ENCODE measurements at regions not wholly inside any gene's neighbourhood (a gene's known extent, or its start where the extent isn't known, plus 50 kb on each side); places are given as distances from the start of the nearest gene placed in this dataset.

DNA sequence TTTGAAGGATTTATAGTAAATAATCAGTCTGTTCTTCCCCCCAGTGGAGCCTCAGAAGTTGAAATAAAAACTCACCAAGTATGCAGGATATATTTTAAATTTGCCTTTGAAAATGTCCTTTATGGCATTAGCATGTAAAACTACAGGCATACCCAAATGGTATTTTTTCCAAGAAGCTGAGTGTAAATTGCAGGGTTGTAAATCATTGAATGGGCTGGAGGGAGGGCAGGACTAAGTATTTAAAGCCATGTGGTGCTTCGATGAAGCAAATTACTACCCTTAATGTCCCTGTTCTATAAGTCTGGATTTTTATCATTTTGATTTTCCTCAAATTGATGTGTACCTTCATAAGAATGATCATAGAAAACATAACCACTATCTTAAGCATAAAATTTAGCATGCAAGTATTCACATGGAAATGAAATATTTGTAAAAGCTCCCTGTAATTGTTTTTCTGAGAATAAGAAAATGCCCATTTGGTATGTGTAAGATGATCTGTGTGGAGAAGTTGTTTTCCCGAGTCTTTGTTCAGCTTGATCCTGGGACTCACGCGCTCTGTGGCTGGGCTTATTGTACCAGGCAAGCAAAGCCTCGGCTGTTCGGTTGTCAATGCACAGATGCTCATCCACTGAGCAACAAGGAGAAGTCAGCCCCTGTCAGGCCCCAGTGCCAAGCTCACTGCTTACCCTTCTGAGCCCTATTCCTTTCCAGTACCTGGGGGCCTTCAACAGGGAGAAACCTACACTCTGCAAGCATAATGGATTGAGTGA lies 66.7 kb downstream of the CD164 start:
- no peak for DNase-seq

DNA sequence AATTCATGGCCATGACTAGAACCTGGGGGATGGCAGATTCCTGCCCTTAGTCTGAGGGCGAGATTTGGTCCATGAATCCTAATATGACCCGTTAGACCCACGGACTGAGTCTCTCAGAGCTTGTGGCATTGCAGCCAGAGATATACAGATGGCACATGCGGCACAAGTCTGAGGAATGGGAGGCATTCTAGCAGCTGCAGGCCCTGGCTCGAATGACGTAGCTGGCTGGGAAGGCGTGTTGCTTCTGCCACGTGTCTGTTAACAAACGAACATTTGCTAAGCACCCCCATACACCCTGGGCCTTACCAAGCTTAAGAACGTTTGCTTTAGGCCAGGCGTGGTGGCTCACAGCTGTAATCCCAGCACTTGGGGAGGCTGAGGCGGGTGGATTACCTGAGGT lies 68.0 kb downstream of the CD164 start:
- no peak for DNase-seq

DNA sequence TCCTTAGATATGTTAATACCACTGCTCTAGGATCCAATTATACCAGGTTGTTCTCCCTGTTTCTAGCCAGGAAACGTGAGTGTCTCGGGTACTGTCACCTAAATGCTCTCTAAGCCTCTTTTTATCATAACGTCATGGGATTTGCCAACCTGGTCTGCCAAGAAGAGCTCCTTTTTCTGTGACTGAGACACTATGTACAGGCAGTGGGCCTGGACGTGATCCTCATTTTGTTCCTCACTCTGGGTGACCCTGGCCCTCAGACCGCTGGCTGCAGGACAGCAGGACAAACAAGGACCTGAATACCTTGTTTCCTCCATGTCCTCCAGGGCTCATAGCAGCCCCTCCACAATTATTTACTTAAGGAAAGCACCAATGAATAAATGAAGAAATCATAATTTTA lies 69.1 kb downstream of the CD164 start:
- DNase-seq, result no peak

- no peak for DNase-seq
Observed at GRCh38 chr6:109311471-109311870, 70.8 kb downstream of the CD164 start.

GRCh38 chr6:109309917-109310316 lies 72.3 kb downstream of the CD164 start:
- DNase-seq, result no peak

- no peak for DNase-seq
Observed at GRCh38 chr6:109308018-109308492, 74.2 kb downstream of the CD164 start.

DNA sequence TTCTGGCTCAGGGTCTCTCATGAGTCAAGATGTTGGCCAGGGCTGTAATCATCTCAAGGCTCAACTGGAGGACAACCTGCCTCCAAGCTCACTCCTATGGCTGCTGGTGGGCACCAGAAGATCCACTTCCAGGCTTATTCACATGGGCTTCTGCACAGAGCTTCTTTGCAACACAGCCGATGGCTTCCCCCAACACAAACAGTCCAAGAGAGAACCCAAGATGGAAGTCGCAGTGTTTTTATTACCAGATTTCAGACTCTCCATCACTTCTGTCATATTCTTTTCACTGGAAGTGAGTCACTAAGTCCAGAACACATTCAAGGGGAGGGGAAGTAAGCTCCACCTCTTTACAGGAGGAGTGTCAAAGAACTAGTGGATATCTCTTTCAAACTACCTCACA lies 75.5 kb downstream of the CD164 start:
- no peak for DNase-seq

DNA sequence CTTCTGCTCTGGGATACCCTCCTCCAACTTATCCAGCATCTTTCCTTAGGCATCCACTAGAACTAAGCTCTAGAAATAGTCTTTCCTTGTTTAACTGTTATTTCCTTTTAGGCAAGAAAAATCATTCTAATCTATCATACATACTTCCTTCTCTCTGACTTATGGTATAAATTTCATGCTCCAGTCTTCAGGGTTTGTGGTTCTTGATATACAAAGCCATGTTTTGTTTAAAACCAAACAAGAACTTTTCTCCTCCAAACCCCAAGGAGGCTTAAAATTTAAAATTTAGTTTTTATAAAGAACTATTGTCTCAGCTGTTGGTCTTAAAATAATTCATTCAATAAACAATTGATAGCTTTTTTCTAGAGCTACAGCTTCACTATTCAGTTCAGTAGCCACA lies 77.2 kb downstream of the CD164 start:
- no peak for DNase-seq

DNA sequence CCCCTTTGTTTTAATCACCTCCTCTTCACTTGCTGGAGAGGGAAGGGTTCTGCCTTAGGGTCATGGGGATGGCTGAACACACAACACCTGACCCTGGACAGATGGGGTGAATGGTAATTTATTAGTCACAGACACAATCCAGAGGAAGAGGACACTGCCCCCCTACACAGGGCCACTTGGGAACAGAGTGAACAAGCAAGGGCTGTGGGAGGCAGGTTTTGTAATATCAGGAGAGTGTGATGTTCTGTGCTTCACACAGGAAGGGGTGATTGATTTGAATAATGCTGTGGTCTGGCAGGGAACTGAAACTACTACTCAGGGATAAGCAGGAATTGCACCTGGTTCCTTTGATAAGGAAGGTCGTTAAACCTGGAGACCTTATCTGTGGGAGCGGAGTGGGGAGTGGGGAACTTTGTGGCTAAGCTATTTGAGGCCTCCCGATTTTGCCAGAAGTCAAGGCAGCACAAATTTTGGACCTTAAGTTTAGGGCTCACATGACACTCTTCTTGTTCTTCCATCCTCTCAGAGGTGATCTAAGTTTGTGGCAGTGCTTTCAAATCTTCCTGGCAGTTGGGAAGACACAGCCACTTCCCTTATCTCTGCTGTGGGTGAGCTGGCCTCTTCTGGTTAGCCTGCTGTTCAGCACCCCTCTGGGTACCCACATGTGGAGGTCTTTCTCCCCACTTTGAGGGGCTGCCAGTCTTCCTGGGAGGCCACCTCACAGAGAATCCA lies 77.8 kb downstream of the CD164 start:
- no peak for DNase-seq

GRCh38 chr6:109303640-109304283 lies 78.5 kb downstream of the CD164 start:
- no peak for DNase-seq

DNA sequence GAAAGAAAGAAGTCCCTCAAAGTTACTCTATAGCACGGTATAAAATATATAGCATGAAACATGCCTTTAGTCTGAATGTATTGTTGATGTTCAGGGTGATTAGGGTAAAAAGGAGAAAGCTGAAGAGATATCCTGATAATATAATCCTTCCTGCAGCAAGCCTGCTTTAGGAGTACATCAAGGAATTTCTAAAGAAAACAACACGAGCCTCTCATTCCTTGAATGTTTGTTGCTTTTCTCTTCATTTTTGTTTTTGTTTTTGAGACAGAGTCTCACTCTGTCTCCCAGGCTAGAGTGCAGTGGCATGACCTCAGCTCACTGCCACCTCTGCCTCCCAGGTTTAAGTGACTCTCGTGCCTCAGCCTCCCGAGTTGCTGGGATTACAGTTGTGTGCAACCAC lies 79.1 kb downstream of the CD164 start:
- DNase-seq, result no peak

DNA sequence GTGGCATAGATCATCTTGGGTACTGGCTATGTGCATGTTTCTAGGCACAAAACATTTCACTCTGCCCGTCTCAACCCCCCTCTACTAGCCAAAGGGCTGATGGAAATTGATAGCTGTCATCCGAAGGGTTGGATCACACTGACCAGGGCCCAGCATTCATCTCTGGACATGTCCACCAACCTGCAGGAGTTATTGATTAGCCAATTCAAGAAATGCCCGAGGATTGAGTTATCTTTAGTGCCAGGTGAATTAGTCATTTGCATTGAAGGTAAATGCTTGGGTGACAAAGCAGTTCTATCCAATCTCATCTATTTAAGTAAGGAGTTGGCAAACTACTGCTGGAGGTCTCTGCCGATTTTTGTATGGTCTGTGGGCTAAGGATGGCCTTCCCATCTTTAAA lies 80.1 kb downstream of the CD164 start:
- DNase-seq, result no peak

DNA sequence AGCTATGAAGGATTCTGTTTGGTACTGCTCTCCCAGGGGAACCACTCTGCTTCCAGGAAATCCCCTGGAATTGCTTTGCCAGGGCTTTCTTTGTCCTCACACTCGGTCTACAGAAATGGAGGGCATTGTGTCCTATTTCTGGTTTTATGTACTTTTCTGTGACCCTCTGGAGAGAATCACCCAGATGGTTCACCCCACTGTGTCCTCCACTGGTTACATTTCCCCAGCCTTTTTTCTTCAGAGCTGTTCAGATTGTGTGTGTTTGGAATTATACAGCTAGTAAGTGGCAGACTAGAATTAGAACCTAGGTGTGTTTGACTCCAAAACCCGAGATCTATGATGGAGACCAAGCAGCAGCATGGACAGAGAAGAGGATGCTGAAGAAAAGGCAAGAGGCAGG lies 80.8 kb downstream of the CD164 start:
- no peak for DNase-seq

GRCh38 chr6:109300874-109301273 lies 81.4 kb downstream of the CD164 start:
- no peak for DNase-seq

DNA sequence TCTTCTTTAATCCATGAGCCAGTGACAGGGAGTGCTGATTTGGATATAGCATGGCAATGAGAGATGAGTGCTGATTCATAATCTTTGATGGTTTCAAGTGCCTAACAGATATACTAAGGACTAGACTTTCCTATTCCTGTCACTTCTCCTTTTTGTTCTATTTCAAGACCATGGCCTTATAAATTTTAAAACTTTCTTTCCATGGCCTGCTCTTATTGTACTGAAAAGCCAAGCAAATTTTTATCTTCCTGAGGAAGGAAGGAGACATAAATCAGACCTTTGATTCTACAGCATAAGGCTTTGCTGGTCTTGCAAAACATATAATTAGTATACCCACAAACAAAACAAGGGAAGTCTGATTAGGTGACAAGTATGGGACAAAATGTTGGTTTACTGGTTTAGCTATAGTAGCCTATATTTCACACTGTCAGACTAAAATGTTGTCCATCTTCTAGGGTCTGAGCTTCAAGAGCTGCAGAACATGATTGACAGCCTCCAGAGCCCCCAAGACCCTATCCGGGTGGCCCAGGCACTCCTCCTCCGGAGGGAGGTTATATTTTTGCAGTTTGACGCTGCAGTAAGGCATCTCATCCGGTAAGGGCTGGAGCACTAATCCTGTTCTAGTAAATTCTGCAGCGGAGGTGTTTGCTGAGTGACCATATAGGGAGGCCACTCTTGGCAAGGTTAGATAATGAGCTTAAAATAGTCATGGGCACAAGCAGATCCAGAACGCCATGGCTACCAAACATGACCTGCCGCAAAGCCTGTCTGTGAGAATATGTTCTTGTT lies 82.3 kb downstream of the CD164 start:
- no peak for DNase-seq

DNA sequence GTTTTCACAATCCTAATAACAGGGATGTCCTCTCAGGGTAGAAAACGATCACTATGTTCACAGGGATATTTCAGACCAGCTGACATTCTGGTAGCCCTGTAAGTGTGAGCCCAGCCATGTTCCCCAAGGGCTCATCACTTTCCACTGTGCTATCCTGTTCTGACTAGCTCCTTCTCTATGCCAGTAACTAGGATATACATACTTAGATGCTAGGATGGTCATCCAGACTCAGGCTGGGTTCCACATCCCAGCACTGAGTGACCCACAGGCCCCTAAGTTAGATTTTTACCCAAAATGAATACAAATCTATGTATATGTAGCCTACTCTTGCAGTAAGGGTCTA lies 83.0 kb downstream of the CD164 start:
- DNase-seq, result no peak

GRCh38 chr6:109298605-109299264 lies 83.5 kb downstream of the CD164 start:
- DNase-seq, result no peak

- DNase-seq, result no peak
Observed at GRCh38 chr6:109297406-109298110, 84.7 kb downstream of the CD164 start.

DNA sequence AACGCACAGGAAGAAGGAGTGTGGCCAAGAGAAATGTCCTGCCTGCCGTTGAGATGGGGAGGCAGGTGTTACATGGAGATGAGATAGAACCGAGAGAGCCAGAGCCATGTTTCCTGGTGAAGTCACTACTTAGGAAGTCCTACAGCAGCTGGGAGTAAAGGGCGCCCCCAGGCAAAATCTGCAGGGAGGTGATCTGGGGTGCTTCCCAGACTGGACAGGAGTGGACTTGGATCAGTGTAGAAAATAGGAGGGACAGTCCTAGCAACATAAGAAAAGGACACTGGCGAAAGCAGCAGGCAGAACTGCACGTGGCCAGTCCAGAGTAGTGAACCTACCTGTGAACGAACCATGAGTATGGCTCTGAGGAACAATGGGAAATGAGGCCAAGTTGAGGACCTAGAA lies 85.3 kb downstream of the CD164 start:
- DNase-seq, result no peak

GRCh38 chr6:109296452-109296851 lies 85.8 kb downstream of the CD164 start:
- DNase-seq, result no peak

DNA sequence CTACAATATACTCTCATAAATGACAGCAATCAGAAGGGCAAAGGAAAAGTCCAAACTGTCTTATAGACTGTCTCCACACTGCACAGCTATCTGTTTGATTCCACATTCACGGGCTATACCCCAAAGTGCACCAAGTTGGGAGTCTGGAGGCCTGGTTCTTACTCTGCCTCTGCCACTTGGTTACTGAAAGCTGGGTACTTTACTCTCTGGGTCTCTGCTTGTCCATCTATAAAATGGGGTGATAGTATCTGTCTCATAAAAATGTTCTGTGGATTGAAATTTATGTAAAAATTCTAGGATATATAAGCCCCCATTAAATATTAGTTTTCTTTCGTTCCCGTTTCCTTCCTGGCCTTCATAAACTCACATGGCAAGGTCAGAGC lies 86.5 kb downstream of the CD164 start:
- no peak for DNase-seq
